SK-N-MC (cell line): ENCODE measurements at regions not wholly inside any gene's neighbourhood (a gene's known extent, or its start where the extent isn't known, plus 50 kb on each side); places are given as distances from the start of the nearest gene placed in this dataset.

Source experiments
- DNase-seq: peaks from one replicate; pipeline ENCODE4 v3.0.0-alpha.2; 2011; ENCODE audit warnings: low read depth, low spot score
- H3K27ac ChIP-seq: fragments of 200-600 bp; sonication (generic); 2 replicates; pipeline ENCODE4 v1.5.1; 2016; ENCODE audit warnings: mixed run types
- H3K36me3 ChIP-seq: fragments of 200-600 bp; sonication (generic); 2 replicates; pipeline ENCODE4 v1.6.1; 2017; ENCODE audit warnings: antibody characterized with exemption, low read length, mixed read lengths; ENCODE audit not compliant: insufficient read depth
- H3K4me3 ChIP-seq: fragments of 200-600 bp; sonication (generic); 2 replicates; pipeline ENCODE4 v1.5.1; 2016
- H3K9ac ChIP-seq: fragments of 200-600 bp; sonication (generic); 2 replicates; pipeline ENCODE4 v1.8.0; 2017; ENCODE audit warnings: mixed run types, mixed read lengths; ENCODE audit not compliant: insufficient read length
- H3K9me3 ChIP-seq: fragments of 200-600 bp; sonication (generic); 2 replicates; pipeline ENCODE4 v1.6.1; 2017; ENCODE audit warnings: low read depth, mild to moderate bottlenecking, antibody characterized with exemption, low read length, moderate library complexity, mixed read lengths
- EZH2 ChIP-seq: fragments of 200-600 bp; sonication (generic); IDR thresholded peaks from one replicate; pipeline ENCODE4 v1.6.1; 2017; ENCODE audit warnings: antibody characterized with exemption
- FOXP2 ChIP-seq: optimal IDR thresholded peaks from 2 replicates; pipeline ENCODE3; 2011; ENCODE audit warnings: mild to moderate bottlenecking, moderate library complexity; ENCODE audit not compliant: insufficient read depth; ENCODE audit errors: extremely low read length, control extremely low read depth
- POLR2AphosphoS5 ChIP-seq: IDR thresholded peaks from 2 replicates; pipeline ENCODE4 v1.6.1; 2012; ENCODE audit warnings: mild to moderate bottlenecking, low read depth, low read length, borderline replicate concordance

DNA sequence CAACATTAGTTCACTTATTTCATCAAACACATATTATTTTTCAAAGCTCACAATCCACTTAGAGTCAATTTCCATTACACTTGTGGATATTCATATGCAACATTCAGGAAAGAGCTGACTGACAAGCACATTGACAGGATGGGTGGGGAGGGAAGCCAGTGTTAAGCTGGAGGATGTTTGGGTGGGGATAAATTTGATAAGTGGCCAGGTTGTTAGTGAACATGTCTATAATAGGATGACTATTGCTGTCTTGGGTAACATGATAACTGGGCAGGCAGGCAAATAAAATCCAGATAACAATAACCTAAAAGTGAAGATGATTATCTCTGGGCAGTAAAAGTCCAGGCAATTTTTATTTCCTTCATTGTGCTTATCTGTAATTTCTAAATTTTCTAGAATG is 73.8 kb upstream of the OSBPL8 start:
- no peak for DNase-seq
- no peak for TF ChIP-seq POLR2AphosphoS5
- no peak for TF ChIP-seq FOXP2
- no peak for TF ChIP-seq EZH2
- no peak overlapping the region for H3K27ac ChIP-seq
- no peaks in the 10 kb centered on the region for H3K9me3 ChIP-seq
- H3K9ac ChIP-seq = no peak overlapping the region
- H3K36me3 ChIP-seq = no peaks in the 10 kb centered on the region
- H3K4me3 ChIP-seq = no peak overlapping the region

DNA sequence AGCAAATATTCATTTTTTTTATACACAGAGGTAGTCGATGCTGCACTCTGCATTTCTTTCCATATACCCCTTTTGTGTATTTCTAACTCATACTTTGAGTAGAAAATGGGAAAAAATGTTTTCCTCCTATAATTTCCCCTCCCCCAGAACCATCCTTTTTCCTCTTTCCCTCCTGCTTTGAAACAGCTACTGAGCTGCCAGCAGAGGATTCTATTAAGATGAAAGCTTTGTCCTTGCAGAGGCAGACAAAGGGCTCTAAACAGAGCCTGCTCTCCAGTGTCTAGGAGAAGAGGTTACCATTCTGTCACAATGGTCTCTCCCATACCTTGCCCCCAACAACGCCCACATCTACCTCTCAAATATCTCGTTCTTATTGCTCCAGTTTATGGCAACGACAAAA is 74.6 kb upstream of the OSBPL8 start:
- no peaks in the 10 kb centered on the region for H3K9me3 ChIP-seq
- no peak for DNase-seq
- TF ChIP-seq EZH2 (no peak), POLR2AphosphoS5 (no peak), FOXP2 (no peak)
- H3K4me3 ChIP-seq = no peak overlapping the region
- no peak overlapping the region for H3K9ac ChIP-seq
- H3K36me3 ChIP-seq = no peaks in the 10 kb centered on the region
- H3K27ac ChIP-seq = no peak overlapping the region

DNA sequence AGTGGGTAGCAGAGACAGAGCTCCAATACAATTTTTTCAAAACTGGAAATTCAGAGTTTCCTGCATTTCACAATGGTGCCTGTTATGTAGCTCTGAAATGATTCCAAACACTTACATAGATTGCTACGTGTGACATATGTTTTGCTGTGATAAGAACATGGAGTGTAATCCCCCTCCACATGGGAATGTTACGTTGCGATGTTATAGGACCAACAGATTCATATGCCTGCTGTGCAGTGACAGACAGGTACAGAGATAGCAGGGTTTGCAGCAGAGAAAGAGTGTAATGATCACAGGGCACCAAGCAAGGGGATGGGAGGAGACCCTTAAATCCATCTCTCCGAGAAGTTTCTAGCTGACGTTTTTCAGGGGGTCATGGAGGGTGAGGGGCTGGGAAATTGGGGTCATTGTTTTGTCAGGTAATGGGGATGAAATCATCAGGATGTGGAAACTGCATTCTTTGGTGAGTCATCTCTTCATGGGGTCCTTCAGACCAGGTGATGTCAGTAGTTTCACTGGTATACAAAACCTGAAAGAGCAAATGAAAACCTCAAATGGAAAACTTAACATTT is 76.6 kb upstream of the OSBPL8 start:
- no peak overlapping the region for H3K9ac ChIP-seq
- H3K27ac ChIP-seq = no peak overlapping the region
- no peaks in the 10 kb centered on the region for H3K9me3 ChIP-seq
- H3K36me3 ChIP-seq = no peaks in the 10 kb centered on the region
- H3K4me3 ChIP-seq = no peak overlapping the region
- no peak for DNase-seq
- TF ChIP-seq POLR2AphosphoS5 = no peak
- no peak for TF ChIP-seq FOXP2
- no peak for TF ChIP-seq EZH2

DNA sequence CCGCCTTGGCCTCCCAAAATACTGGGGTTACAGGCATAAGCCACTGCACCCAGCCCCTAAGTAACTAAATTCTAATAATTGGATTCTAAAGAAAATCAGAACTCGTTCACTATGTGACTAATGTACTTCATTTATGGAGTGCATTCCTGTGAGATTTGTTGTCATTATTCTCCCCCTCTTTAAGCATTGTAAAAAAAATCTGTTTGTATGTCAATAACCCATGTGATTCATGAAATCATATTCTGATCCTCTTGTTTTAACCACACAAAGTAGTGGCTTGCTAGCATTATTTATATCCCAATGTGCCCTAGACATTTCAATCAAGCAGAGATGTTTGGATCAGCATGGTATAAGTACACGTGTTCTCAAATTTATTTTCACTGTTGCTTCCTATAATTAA is 78.2 kb upstream of the OSBPL8 start:
- no peak for DNase-seq
- H3K4me3 ChIP-seq = no peak overlapping the region
- TF ChIP-seq FOXP2 (no peak), POLR2AphosphoS5 (no peak), EZH2 (no peak)
- no peak overlapping the region for H3K27ac ChIP-seq
- no peaks in the 10 kb centered on the region for H3K36me3 ChIP-seq
- no peaks in the 10 kb centered on the region for H3K9me3 ChIP-seq
- H3K9ac ChIP-seq = no peak overlapping the region

DNA sequence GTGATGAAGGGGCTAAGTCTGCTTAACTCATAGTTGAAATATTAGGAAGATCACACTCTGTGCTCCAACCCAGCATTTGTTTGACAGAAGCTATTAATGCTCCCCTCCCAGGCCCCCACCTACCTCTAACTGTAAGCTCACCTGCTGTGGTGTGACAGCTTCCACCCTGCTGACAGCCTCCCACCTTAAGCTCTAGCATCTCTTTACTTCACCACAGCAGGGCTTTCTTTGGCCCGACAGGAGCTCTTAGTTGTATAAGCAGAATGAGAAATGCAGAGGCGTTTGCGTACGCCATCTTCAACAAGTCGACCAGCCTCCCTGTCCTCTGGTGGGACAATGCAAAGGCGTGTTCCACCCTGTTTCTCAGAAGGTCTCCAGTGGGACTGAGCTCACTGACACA is 80.1 kb upstream of the OSBPL8 start:
- Histone ChIP-seq H3K27ac (no peak overlapping the region), H3K9ac (no peak overlapping the region), H3K4me3 (no peak overlapping the region), H3K9me3 (no peaks in the 10 kb centered on the region), H3K36me3 (no peaks in the 10 kb centered on the region)
- DNase-seq = no peak
- TF ChIP-seq EZH2 (no peak), POLR2AphosphoS5 (no peak), FOXP2 (no peak)

DNA sequence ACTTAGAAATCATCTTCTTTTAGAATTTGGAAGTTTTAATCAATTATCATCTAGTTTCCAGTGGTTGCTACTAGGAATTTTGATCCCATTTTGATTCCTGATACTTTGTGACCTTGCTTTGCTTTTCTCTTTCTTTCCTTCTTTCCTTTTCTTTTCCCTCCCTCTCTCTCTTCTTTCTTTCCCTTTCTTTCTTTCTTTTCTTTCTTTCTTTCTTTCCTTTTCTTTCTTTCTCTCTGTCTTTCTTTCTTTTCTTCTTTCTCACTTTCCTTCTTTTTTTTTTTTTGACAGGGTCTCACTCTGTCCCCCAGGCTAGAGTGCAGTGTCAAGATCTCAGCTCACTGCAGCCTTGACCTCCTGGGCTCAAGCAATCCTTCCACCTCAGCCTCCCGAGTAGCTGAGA is 81.5 kb upstream of the OSBPL8 start:
- H3K9ac ChIP-seq = no peak overlapping the region
- H3K4me3 ChIP-seq = no peak overlapping the region
- H3K27ac ChIP-seq = no peak overlapping the region
- no peak for DNase-seq
- H3K9me3 ChIP-seq = no peaks in the 10 kb centered on the region
- TF ChIP-seq EZH2 (no peak), POLR2AphosphoS5 (no peak), FOXP2 (no peak)
- no peaks in the 10 kb centered on the region for H3K36me3 ChIP-seq

DNA sequence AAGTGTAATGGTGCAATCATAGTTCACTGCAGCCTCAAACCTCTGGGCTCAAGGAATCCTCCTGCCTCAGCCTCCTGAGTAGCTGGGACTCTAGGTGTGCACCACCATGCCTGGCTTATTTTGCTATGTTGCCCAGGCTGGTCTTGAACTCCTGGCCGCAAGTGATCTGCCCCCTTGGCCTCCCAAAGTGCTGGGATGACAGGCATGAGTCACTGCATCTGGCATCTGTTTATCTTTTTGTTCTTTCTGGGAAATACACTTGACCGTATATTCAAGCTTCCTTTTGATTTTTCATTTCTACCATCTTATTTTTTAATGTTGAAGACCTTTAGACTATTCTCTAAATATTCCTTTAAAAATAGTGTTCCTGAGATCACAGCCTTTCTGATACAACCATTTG is 82.4 kb upstream of the OSBPL8 start:
- Histone ChIP-seq H3K27ac (no peak overlapping the region), H3K9ac (no peak overlapping the region), H3K4me3 (no peak overlapping the region), H3K36me3 (no peaks in the 10 kb centered on the region), H3K9me3 (no peaks in the 10 kb centered on the region)
- DNase-seq = no peak
- TF ChIP-seq FOXP2 (no peak), EZH2 (no peak), POLR2AphosphoS5 (no peak)

DNA sequence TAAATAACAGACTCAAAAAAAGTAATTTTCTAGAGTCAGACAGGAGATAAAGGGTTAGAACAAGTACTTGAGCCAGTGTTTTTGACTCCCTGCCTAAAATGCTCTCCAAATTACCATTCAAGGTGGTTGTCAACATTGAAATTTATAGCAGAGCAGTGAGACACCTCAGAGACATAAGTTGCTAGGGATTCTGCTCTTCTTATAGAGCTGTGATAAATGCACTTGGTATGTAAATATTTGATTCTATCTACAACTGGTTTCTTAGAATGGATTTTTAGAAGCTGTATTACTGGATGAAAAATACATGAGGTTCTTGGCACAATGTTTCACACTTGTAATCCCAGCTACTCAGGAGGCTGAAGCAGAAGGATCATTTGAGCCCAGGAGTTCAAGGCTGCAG is 83.9 kb upstream of the OSBPL8 start:
- H3K36me3 ChIP-seq = no peaks in the 10 kb centered on the region
- TF ChIP-seq POLR2AphosphoS5 (no peak), FOXP2 (no peak), EZH2 (no peak)
- H3K9me3 ChIP-seq = no peaks in the 10 kb centered on the region
- DNase-seq = no peak
- H3K9ac ChIP-seq = no peak overlapping the region
- no peak overlapping the region for H3K4me3 ChIP-seq
- H3K27ac ChIP-seq = no peak overlapping the region

DNA sequence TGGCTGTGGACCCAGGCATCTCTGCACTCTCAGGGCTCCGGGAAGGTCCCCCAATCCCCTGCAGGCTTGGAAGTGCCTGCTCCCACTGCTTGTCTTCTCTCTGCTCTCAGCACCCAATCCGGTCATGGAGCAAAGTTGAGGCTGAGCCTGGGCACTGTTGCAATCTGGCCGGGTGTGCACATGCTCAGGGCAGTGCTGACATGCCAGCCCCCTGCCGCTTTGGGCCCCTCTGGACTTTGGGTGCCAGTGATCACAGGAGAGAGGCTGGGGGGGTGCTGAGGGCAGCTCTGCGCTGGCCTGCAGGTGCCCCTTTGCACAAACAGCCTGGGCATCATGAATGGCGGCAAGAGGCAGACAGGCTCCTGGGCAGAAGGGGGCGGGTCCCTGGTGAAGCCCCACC is 85.4 kb upstream of the OSBPL8 start:
- no peak for DNase-seq
- TF ChIP-seq EZH2 (no peak), POLR2AphosphoS5 (no peak)
- Histone ChIP-seq H3K27ac (no peak overlapping the region), H3K36me3 (no peaks in the 10 kb centered on the region), H3K9ac (no peak overlapping the region), H3K4me3 (no peak overlapping the region), H3K9me3 (no peaks in the 10 kb centered on the region)
